ENCODE measurements at regions not wholly inside any gene's neighbourhood (a gene's known extent, or its start where the extent isn't known, plus 50 kb on each side); places are given as distances from the start of the nearest gene placed in this dataset.

- Histone ChIP-seq H3K56ac (replicated peaks; ENCODE audit: insufficient read length, low read depth, low read length) (no peak overlapping the region), H3K18ac (ENCODE audit: extremely low read depth, low read length) (no peak overlapping the region), H2BK20ac (ENCODE audit: low read length) (no peak overlapping the region), H4K91ac (replicated peaks; ENCODE audit: insufficient read length, low read length) (no peak overlapping the region), H2BK120ac (replicated peaks; ENCODE audit: low read depth, low read length) (no peak overlapping the region), H2BK5ac (ENCODE audit: low read depth, low read length) (no peak overlapping the region), H3K9me3 (ENCODE audit: insufficient read depth in 2 of 2, low read depth in 1 of 2, low read length in 1 of 2) (no peaks in the 10 kb centered on the region; a peak in 1 of 4 replicates), H2BK12ac (ENCODE audit: low read depth, low read length) (no peak overlapping the region), H3K4ac (replicated peaks; ENCODE audit: insufficient read length, low read depth, low read length) (no peak overlapping the region), H4K8ac (ENCODE audit: extremely low read depth, insufficient read depth, low read length) (no peak overlapping the region), H3K9ac (replicated peaks in 1 of 4; ENCODE audit: extremely low read depth in 1 of 4, low read depth in 3 of 4, low read length in 3 of 4) (no peak overlapping the region), H3K4me1 (replicated peaks in 1 of 4; ENCODE audit: control insufficient read depth in 3 of 4, insufficient read depth in 4 of 4, low read length in 3 of 4) (no peaks in the 10 kb centered on the region), H4K5ac (ENCODE audit: insufficient read length, low read depth, low read length) (no peak overlapping the region), H2BK15ac (ENCODE audit: low read length) (no peak overlapping the region), H3K23me2 (ENCODE audit: low read depth, low read length) (no peaks in the 10 kb centered on the region), H3K23ac (ENCODE audit: insufficient read length) (no peak overlapping the region), H3K14ac (ENCODE audit: insufficient read length) (no peak overlapping the region), H3K27me3 (replicated peaks in 1 of 4; ENCODE audit: control insufficient read depth in 3 of 4, extremely low read depth in 1 of 4, insufficient read depth in 3 of 4, low read length in 3 of 4) (no peaks in the 10 kb centered on the region; a peak in 1 of 7 replicates), H4K20me1 (replicated peaks in 1 of 2; ENCODE audit: control insufficient read depth in 1 of 2, insufficient read depth in 2 of 2, low read length in 2 of 2) (peaks cover 0 to 1% of the 10 kb centered on the region in 2 experiments), H3K79me1 (ENCODE audit: low read depth, low read length) (no peaks in the 10 kb centered on the region), H3K4me2 (ENCODE audit: insufficient read depth in 1 of 2, low read depth in 2 of 2, low read length in 2 of 2) (no peak overlapping the region), H3K79me2 (ENCODE audit: control insufficient read depth in 1 of 2, insufficient read depth in 2 of 2, low read length in 2 of 2) (no peaks in the 10 kb centered on the region), H3K27ac (ENCODE audit: low read depth, low read length) (no peak overlapping the region), H3K4me3 (ENCODE audit: extremely low read depth in 1 of 4, insufficient read depth in 2 of 4, low read depth in 3 of 4, low read length in 4 of 4) (no peak overlapping the region), H2AK5ac (ENCODE audit: low read depth, low read length) (no peak overlapping the region), H2AFZ (ENCODE audit: low read length) (no peak overlapping the region), H3K36me3 (ENCODE audit: control insufficient read depth in 2 of 4, insufficient read depth in 4 of 4, low read length in 3 of 4) (no peaks in the 10 kb centered on the region)
- 91% methylated on average over 23 of the region's 23 CpGs; no CpG with 5 or more reads in 1 of the 2 experiments for WGBS, 2 experiments (ENCODE audit: extremely low coverage in 1 of 2, insufficient coverage in 1 of 2, insufficient read length in 1 of 2, insufficient replicate concordance in 2 of 2, low coverage in 1 of 2, low lambda C conversion rate in 2 of 2, missing lambda C conversion rate in 1 of 2)
- CTCF ChIA-PET (ENCODE audit: partially characterized antibody): interaction anchor here (0.6 kb wide), 1 partner anchor 480 kb away, joined by 3 read pairs; no protein-coding TSS in a partner anchor
- no peak for FAIRE-seq
- POLR2A ChIA-PET (ENCODE audit: partially characterized antibody): no interaction called here
- no peak for DNase-seq (ENCODE audit: low read depth in 1 of 2, low spot score in 2 of 2)
- TF ChIP-seq RBBP5 (IDR thresholded peaks at IDR 0.05; ENCODE audit: borderline replicate concordance, low read depth, low read length): no peak
Observed at GRCh38 chr2:595141-595815, 81.9 kb downstream of the TMEM18 start.
